Gastroesophageal sphincter (tissue), 4 donors: ENCODE measurements at regions not wholly inside any gene's neighbourhood (a gene's known extent, or its start where the extent isn't known, plus 50 kb on each side); places are given as distances from the start of the nearest gene placed in this dataset.
"Not testable (repeated sequence)": the region's sequence is repeated elsewhere in the genome, so short reads cannot be mapped to it uniquely, and the experiment has no call there.

Experiments
- ATAC-seq: fragments of 150-250 bp; one replicate; pipeline ENCODE4 v1.9.1; 2016; ENCODE audit warnings: mild to moderate bottlenecking, moderate library complexity
- H3K27ac ChIP-seq, 4 donors: fragments of 200-600 bp; sonication (generic) in 3 of 4; 1 replicate in 3 of 4; 2 replicates in 1 of 4; pipeline ENCODE4 v1.5.1; 2016 to 2019
- H3K27me3 ChIP-seq: fragments of 200-600 bp; sonication (generic); one replicate; pipeline ENCODE4 v1.5.1; 2019
- H3K36me3 ChIP-seq, 2 donors: fragments of 200-600 bp; sonication (generic); one replicate each; pipeline ENCODE4 v1.5.1; 2019; ENCODE audit warnings: control low read depth in 1 of 2
- H3K4me1 ChIP-seq, 3 donors: fragments of 200-600 bp; sonication (generic); 1 replicate in 2 of 3; 2 replicates in 1 of 3; pipeline ENCODE4 v1.5.1; 2016 to 2019; ENCODE audit warnings: control low read depth in 2 of 3
- H3K4me3 ChIP-seq, 2 donors: fragments of 200-600 bp; sonication (generic); one replicate each; pipeline ENCODE4 v1.5.1; 2019; ENCODE audit warnings: mild to moderate bottlenecking in 1 of 2, moderate library complexity in 1 of 2
- H3K9me3 ChIP-seq, 3 donors: fragments of 200-600 bp; sonication (generic); one replicate each; pipeline ENCODE4 v1.5.1; 2017 to 2019; ENCODE audit warnings: control low read depth in 2 of 3
- CTCF ChIP-seq, 4 experiments: fragments of 200-600 bp in 2 of 4; fragments of 450-650 bp in 2 of 4; sonication (generic) in 1 of 4; IDR thresholded peaks; one replicate each; pipeline ENCODE4 v1.5.1; 2017 to 2019; ENCODE audit warnings: antibody characterized with exemption in 4 of 4, mild to moderate bottlenecking in 2 of 4, moderate library complexity in 2 of 4
- EP300 ChIP-seq: sonication (generic); formaldehyde crosslinking; IDR thresholded peaks from one replicate; pipeline ENCODE4 v1.6.1; 2017; ENCODE audit warnings: antibody characterized with exemption, mild to moderate bottlenecking
- POLR2A ChIP-seq, 2 donors: fragments of 450-650 bp; IDR thresholded peaks; one replicate each; pipeline ENCODE4 v1.6.1; 2017; ENCODE audit warnings: antibody characterized with exemption in 2 of 2, mild to moderate bottlenecking in 2 of 2, moderate library complexity in 1 of 2
- POLR2AphosphoS5 ChIP-seq: sonication (generic); formaldehyde crosslinking; IDR thresholded peaks from one replicate; pipeline ENCODE4 v1.6.1; 2017; ENCODE audit warnings: antibody characterized with exemption
- WGBS, 2 donors: methylation state at CpG; one replicate each; pipeline ENCODE4 v1.1.5; 2018; ENCODE audit warnings: low coverage in 1 of 2; 5-methylcytosine and 5-hydroxymethylcytosine counted together

GRCh38 chr11:70900540-70900939, 351.8 kb downstream of the SHANK2 start:
- Histone ChIP-seq H3K4me3 (no peak overlapping the region), H3K36me3 (no peaks in the 10 kb centered on the region), H3K9me3 (peaks cover 0 to 8% (median 0%) of the 10 kb centered on the region in 3 donors), H3K27ac (peak overlapping the region in 3 of 4 donors; percentile 76 to 81 (median 78)), H3K4me1 (peaks cover 0 to 31% (median 3%) of the 10 kb centered on the region in 3 donors), H3K27me3 (no peaks in the 10 kb centered on the region)
- no peak for ATAC-seq
- TF ChIP-seq POLR2AphosphoS5 (no peak), EP300 (no peak), POLR2A (IDR thresholded peaks at IDR 0.05) (no peak), CTCF (IDR thresholded peaks at IDR 0.05) (no peak)
- 48% methylated on average over 3 of the region's 4 CpGs; no CpG with 5 or more reads in 1 of the 2 donors for WGBS, 2 donors

GRCh38 chr11:70901951-70902521, 350.3 kb downstream of the SHANK2 start:
- no peaks in the 10 kb centered on the region for H3K36me3 ChIP-seq
- peaks cover 0 to 31% (median 3%) of the 10 kb centered on the region in 3 donors for H3K4me1 ChIP-seq
- WGBS, 2 donors, result 53% methylated on average over 5 of the region's 15 CpGs; no CpG with 5 or more reads in 1 of the 2 donors
- no peak overlapping the region for H3K4me3 ChIP-seq
- peaks cover 0 to 5% (median 0%) of the 10 kb centered on the region in 3 donors for H3K9me3 ChIP-seq
- H3K27ac ChIP-seq, result peak overlapping the region; percentile 15 to 81 (median 77)
- no peaks in the 10 kb centered on the region for H3K27me3 ChIP-seq
- TF ChIP-seq EP300 (no peak), CTCF (IDR thresholded peaks at IDR 0.05) (no peak), POLR2A (IDR thresholded peaks at IDR 0.05) (no peak), POLR2AphosphoS5 (no peak)
- ATAC-seq, result peak; percentile 35

- Histone ChIP-seq H3K4me1 (peaks cover 0 to 38% (median 3%) of the 10 kb centered on the region in 3 donors), H3K27ac (peak overlapping the region in 2 of 4 donors; percentile 76 to 81)
- H3K4me3 ChIP-seq, H3K27me3 ChIP-seq, H3K36me3 ChIP-seq, ATAC-seq, H3K9me3 ChIP-seq: not testable (repeated sequence)
- WGBS, 2 donors, result 90% methylated on average over 7 of the region's 8 CpGs; no CpG with 5 or more reads in 1 of the 2 donors
Measured at GRCh38 chr11:70903229-70903628, 349.1 kb downstream of the SHANK2 start.

DNA sequence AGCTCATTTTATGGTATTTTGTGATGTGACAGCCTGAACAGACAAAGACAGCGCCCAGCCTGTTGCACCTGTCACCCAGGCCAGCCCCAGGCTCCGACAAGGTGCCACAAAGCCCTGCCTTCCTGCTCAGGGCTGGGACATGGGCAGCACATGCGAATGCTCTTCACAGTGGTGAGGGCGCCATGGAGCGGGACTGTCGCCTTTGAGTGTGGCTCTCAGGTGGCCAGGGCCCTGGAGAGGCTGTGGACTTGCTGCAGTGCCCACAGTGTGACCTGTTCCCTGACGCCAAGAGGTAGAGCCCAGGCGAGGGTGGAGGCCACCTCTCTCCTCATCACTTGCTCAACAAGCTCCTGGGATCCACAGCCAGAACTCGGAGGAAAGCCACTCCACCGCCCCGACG, 346.3 kb downstream of the SHANK2 start:
- H3K4me3 ChIP-seq, result no peak overlapping the region
- no peaks in the 10 kb centered on the region for H3K36me3 ChIP-seq
- H3K27ac ChIP-seq, result no peak overlapping the region
- H3K4me1 ChIP-seq, result peaks cover 0 to 30% (median 3%) of the 10 kb centered on the region in 3 donors
- WGBS, 2 donors, result no CpG with 5 or more reads among the region's 12 CpGs
- no peak for ATAC-seq
- no peaks in the 10 kb centered on the region for H3K27me3 ChIP-seq
- TF ChIP-seq CTCF (IDR thresholded peaks at IDR 0.05) (no peak), POLR2AphosphoS5 (no peak), POLR2A (IDR thresholded peaks at IDR 0.05) (no peak), EP300 (no peak)
- no peaks in the 10 kb centered on the region for H3K9me3 ChIP-seq

DNA sequence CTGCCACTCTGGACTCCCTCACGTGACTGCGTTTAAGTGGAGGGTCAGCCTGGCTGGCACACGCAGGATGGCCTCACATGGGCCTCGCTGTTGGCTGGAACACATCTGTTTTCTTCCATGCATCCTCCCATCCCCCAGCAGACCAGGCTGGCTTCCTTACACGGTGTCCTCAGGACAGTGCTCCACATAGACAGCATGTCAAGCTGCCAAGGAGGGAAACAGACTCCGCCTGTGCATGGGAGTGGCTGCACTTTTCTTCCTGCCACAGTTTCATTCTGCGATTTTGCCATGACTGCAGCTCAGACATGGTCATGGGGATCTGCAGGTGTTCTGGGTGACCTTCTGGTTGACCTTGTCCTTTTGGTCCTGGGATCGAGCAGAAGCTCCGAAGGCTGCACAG, 344.2 kb downstream of the SHANK2 start:
- Histone ChIP-seq H3K9me3 (no peaks in the 10 kb centered on the region), H3K27me3 (no peaks in the 10 kb centered on the region), H3K4me1 (peaks cover 0 to 23% (median 0%) of the 10 kb centered on the region in 3 donors), H3K4me3 (no peak overlapping the region), H3K36me3 (no peaks in the 10 kb centered on the region), H3K27ac (peak overlapping the region in 2 of 4 donors; percentile 60 to 72)
- 18 to 50% methylated on average over 4 to 8 of the region's 9 CpGs for WGBS, 2 donors
- ATAC-seq, result peak; percentile 58
- TF ChIP-seq POLR2A (IDR thresholded peaks at IDR 0.05), result no peak
- TF ChIP-seq POLR2AphosphoS5, result no peak
- TF ChIP-seq CTCF (IDR thresholded peaks at IDR 0.05), result no peak
- no peak for TF ChIP-seq EP300
